HG03439 (cell line): ENCODE measurements at regions not wholly inside any gene's neighbourhood (a gene's known extent, or its start where the extent isn't known, plus 50 kb on each side); places are given as distances from the start of the nearest gene placed in this dataset.
"Not testable (repeated sequence)": the region's sequence is repeated elsewhere in the genome, so short reads cannot be mapped to it uniquely, and the experiment has no call there.

Source experiments
- ATAC-seq: cut with Tn5 transposase; IDR thresholded peaks from one replicate; pipeline ENCODE4 v1.9.1; 2021; ENCODE audit warnings: mild to moderate bottlenecking, moderate library complexity; ENCODE audit not compliant: unreplicated experiment

DNA sequence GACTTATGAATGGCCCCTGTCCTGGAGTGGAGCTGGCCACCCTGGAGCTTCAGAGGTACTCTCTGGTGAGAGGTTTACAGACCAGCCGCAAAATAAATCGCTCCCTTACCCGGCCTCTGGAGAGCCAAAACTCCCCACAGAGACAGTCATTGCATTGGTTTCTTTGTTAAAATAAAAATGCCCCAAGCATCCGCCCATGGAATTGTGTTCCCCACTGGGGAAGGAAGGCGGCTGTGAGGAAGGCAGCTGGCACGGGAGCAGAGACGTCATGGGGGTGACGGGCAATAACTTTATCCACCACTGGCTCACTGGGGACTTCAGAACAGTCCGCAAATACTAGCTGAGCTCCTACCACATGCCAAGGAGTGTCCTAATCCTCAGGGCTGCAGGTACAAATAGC lies 266.2 kb upstream of the FOXF1 start:
- no peak for ATAC-seq

DNA sequence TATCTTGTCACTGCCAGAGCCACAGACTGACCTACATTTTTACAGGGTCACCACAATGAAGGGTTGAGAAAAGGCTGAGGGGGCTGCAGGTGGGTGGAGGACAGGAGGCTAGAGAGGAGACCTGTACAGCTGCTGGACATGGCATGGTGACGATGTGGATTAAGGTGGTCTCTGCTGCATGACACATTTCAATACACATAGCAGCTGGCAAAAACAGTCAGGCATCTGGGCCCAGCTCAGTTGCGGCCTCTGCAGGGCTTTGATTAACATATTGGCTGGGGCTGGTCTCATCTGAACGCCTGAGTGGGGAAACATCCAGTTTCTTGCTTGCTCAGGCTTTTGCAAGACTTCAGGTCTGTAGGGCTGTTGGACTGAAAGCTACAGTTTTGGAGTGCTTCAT lies 265.4 kb upstream of the FOXF1 start:
- ATAC-seq: no peak

- ATAC-seq: no peak
Observed at GRCh38 chr16:86245351-86245750, 265.0 kb upstream of the FOXF1 start.

GRCh38 chr16:86245895-86246294 lies 264.4 kb upstream of the FOXF1 start:
- no peak for ATAC-seq

DNA sequence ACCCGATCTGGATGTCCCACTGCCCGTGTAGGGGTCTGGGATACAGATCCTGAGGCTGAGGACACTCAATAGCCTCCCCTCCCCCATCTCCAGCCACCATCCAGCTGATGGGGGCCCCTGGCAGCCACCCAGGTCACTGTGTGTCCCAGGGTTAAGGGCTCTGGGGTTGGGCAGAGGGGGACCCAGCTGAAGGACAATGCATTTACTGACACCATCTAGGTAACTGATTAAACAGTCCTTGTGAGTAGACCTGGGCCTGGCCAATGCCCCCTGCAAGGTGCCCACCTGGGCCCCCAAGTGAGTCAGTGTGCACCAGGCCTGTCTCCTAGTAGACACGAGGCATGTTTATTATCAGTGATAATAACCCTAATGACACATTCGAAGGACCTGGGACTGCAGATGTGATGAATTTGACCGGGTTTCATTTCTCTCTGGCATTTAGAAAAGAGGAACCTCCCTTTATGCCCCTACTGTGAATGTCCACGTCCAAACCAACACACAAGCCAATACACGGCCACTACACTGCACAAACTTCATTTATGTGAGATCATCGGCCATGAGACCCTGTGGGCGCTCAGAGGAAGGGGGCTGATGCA lies 261.9 kb upstream of the FOXF1 start:
- ATAC-seq: no peak

DNA sequence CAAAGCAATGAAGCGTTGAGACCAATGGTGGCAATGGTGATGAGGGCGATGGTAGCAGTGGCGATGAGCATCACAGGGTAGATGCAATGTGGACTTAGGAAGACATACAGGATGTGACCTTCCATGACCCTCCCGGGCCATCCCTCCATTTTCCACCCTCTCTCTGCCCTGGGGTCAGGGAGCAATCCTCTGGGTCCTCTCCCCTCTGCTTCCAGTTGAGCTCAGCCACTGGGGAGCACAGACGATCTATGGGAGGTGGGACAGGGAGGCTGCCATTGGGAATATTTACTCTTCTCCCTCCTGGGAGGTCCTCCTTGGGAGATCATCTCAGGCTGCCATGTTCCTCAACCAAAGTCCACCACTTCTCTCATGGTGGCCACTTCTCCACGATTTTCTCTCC lies 260.7 kb upstream of the FOXF1 start:
- no peak for ATAC-seq

GRCh38 chr16:86251682-86252081 lies 258.6 kb upstream of the FOXF1 start:
- ATAC-seq: no peak

DNA sequence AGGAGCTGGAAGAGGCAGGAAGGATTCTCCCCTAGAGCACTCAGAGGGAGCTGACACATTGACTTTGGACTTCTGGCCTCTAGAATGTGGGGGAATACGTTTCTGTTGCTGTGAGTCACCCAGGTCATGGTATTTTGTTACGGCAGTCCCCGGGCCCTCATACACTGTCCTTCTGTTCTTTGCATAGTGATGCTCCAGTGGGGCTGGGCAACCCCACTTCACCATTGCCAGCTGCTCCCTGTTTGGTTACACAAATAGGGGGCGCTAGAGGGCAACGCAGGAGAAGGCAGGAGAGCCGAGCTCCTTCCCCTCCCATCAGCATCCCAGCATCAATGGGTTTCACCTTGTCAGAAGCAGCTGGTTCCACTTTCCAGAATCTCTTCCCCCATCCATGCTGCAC lies 257.7 kb upstream of the FOXF1 start:
- no peak for ATAC-seq

DNA sequence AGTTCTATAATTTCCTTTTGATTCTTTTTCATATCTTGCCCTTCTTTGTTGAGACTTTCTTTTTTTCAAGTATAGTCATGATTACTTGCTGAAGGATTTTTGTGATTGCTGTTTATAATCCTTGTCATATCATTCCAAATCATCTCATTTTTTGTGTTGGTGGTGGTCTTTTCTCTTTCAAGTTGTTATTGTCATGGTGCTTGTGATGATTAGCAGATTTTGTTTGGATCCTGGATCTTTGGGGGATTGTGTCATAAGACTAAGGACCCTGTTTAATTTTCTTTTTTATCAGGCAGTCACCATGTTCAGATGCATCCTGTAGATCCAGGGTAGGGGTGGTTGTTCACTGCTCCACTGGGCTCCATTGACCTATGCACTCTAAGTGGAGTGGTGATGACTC lies 254.4 kb upstream of the FOXF1 start:
- no peak for ATAC-seq

DNA sequence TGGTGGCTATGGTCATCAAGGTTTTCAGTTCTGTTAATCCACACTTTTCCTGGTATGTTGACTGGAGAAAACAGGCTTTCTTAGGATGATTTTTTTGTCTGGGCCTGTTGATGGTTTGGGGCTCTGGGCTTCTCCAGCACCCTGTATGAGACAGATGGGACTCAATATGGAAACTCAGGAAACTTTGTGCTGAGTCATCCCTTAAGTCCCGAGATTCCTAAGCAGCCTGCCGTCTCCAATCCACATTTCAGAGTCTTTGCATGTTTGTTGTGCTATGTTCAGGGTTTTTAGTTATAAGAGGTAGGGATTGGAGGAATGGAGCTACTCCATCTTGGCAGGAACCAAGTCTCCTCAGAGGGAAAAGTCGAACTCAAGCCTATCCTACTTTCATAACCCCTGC lies 253.3 kb upstream of the FOXF1 start:
- no peak for ATAC-seq

GRCh38 chr16:86257546-86257945 lies 252.8 kb upstream of the FOXF1 start:
- no peak for ATAC-seq

- ATAC-seq: no peak
Observed at GRCh38 chr16:86258713-86259112, 251.6 kb upstream of the FOXF1 start.

DNA sequence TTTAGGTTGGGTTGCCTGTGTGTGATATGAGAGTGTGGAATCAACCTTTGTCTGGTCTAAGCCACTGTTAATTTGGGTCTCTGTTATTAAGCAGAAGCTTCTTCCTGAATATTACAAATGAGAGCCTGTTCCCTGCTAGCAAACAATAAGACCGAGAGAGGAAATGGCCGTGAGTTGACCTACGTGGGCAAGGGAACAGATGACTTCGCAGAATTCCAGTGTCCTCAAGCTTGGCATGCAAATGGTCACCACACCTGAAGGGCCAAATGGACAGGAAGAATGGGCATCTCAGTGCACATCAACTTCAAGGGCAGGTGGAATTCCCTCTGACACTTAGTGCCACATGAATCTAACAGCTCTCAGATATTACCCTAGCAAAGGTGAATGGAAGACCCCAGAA lies 250.8 kb upstream of the FOXF1 start:
- no peak for ATAC-seq

DNA sequence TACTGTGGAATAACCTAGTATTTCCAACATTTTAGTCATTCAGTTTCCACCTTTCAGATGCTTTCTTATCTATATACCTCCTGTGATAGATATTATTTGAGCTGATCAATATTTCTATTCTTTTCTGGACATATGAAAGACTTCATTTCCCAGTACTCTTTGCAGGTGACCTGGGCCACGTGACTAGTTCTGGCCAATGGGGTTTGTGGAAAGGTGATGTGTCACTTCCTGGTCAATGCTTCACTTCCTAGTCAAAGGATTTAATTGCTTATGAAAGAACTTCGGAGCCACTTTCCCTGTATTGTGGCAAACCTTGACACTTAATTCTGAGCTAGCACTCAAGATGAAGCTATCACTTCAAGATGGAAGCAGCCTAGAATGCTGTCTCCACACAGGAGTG lies 248.9 kb upstream of the FOXF1 start:
- ATAC-seq: no peak

- ATAC-seq: not testable (repeated sequence)
Observed at GRCh38 chr16:86267657-86268056, 242.7 kb upstream of the FOXF1 start.

DNA sequence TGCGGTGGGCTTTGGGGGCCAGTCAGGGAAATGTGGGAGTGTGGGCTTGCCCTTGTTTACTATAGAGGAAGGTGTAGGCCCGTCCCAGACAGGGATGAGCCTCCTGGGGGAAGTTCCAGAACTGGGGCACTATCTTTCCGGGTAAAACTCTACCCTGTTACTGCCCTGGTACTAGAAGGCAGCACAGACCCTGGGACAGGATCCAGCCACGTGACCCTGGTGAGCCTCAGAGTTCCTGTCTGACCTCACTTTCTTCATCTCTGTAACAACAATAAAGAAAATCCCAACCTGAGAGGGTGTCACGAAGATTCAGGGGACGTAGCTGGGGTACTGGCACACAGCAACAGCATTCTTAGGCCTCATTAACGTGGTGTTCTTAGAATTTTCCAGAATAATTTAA lies 239.6 kb upstream of the FOXF1 start:
- no peak for ATAC-seq

DNA sequence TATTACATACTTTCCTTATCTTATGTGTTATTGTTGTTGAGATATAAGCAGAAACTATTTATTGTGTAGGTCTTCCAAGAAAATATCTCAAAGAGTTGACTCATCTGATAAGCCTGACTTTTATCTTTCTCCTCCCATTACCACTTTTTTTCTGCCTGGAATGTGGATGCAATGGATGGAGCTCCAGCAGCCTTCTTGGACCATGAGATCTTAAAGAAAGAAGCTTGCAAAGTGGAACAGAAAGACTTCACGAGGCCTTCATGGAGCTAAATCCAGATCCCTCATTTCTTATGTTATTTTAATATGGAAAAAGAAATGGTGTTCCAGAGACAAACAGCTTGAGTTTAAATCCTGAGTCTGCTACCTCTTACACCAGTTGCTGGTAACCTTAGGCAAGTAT lies 237.6 kb upstream of the FOXF1 start:
- ATAC-seq: no peak

DNA sequence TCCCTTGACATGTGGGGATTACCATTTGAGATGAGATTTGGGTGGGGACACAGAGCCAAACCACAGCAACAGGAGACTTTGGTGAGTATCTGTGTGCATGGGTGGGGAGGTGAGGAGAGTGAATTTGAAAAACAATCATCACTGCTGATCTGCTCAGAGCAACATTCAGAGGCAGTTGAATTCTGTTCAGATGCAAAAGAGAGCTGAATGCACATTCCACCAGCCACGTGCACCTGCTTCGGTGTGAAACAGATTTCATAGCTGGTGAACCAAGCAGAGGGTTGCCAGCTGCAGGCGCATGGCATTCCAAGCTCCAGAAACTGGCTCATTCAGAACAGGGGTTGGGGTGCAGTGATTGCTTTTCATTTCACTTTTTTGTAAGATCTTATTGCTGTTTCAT lies 233.1 kb upstream of the FOXF1 start:
- ATAC-seq: no peak

DNA sequence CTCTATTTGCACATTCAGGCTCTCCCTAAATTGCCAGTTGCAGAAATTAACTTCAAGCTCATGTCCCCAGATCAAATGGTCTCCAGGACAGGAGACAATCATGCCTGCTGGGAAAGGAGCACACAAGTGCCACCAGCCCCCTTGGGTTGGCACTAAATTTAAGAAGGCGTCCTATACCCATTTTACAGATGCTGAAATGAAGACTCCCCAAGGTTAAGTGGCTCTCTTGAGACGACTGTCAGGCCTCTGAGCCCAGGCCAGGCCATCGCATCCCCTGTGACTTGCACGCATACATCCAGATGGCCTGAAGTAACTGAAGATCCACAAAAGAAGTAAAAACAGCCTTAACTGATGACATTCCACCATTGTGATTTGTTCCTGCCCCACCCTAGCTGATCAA lies 232.5 kb upstream of the FOXF1 start:
- not testable (repeated sequence) for ATAC-seq

GRCh38 chr16:86281421-86281820 lies 228.9 kb upstream of the FOXF1 start:
- ATAC-seq: no peak

DNA sequence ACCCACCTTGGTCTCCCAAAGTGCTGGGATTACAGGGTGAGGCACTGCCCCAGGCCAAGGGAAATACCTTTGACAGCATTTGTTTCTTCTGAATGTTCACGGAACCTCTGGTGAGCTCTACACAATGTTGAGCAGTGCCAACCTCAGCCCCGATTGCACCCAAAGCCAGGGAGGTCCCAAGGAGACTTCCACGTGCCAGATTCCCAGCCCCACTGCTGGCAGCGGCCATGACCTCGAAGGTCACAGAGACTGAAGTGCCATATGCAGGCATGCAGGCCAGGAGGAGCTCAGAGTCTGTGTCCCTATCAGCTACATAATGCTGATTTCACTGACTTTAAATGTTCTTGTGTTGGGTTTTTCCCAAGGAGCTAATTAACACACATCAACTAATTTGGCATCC lies 226.4 kb upstream of the FOXF1 start:
- ATAC-seq: no peak

DNA sequence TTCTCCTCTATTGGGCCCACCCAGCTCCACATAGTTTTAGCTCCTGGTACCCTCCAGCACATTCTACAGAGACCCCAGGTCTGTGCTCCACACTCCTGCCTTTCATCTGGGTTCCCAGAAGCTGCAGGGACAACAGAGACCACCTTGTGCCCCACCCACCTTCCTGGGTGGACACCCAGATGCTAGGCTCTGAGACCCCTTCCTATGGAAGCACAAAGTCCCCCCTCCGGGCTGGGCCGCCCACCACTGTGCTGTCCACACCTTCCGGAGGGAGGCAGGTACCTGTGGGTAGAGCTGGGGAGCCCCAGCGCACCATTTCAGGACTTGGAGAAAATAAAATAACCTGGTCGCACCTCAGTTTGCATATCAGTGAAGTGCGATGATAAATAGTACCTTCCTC lies 224.9 kb upstream of the FOXF1 start:
- ATAC-seq: no peak
